Astrocyte of the cerebellum (primary cell): ENCODE measurements at regions not wholly inside any gene's neighbourhood (a gene's known extent, or its start where the extent isn't known, plus 50 kb on each side); places are given as distances from the start of the nearest gene placed in this dataset.

ENCODE experiments used
- DNase-seq: peaks from one replicate; pipeline ENCODE4 v3.0.0-alpha.2; 2011; ENCODE audit warnings: low read depth
- H3K4me3 ChIP-seq: 2 replicates; pipeline ENCODE4 v1.5.1; 2011; ENCODE audit warnings: mild to moderate bottlenecking, low read depth, low read length, moderate library complexity
- in situ Hi-C: cut with HindIII; loops from 2 replicates; pipeline ENCODE4 v1.10.0; 2017; ENCODE audit warnings: low sequenced_read_pairs
- TF ChIP-seq, protein P1 (sequence below): IDR thresholded peaks from 2 replicates; pipeline ENCODE4 v1.5.1; 2012; ENCODE audit warnings: low read length, low read depth, moderate library complexity, mild to moderate bottlenecking; ENCODE audit errors: missing control alignments

DNA sequence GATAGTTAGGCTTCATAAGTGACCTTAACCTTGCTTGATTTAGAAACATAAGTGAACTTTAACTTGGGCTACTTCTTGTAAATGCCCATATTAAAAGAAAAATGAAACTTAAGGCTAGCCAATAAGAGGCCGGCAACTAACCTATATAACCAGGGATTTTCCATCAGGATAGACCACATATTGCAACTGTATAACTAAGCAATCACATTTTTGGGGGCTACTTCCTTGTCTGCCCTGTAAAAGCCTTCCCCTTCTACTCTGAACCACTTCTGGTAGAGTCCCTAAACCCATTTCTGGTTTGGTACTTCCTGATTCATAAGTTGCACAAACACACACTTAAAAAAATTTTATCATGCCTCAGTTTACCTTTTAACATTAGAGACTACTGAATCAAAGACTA is 150.9 kb upstream of the UBE2E2 start:
- H3K4me3 ChIP-seq, result no peak overlapping the region
- TF ChIP-seq, protein P1, sequence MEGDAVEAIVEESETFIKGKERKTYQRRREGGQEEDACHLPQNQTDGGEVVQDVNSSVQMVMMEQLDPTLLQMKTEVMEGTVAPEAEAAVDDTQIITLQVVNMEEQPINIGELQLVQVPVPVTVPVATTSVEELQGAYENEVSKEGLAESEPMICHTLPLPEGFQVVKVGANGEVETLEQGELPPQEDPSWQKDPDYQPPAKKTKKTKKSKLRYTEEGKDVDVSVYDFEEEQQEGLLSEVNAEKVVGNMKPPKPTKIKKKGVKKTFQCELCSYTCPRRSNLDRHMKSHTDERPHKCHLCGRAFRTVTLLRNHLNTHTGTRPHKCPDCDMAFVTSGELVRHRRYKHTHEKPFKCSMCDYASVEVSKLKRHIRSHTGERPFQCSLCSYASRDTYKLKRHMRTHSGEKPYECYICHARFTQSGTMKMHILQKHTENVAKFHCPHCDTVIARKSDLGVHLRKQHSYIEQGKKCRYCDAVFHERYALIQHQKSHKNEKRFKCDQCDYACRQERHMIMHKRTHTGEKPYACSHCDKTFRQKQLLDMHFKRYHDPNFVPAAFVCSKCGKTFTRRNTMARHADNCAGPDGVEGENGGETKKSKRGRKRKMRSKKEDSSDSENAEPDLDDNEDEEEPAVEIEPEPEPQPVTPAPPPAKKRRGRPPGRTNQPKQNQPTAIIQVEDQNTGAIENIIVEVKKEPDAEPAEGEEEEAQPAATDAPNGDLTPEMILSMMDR, result no peak
- no peak for DNase-seq
- in situ Hi-C loops, result no loop called here

DNA sequence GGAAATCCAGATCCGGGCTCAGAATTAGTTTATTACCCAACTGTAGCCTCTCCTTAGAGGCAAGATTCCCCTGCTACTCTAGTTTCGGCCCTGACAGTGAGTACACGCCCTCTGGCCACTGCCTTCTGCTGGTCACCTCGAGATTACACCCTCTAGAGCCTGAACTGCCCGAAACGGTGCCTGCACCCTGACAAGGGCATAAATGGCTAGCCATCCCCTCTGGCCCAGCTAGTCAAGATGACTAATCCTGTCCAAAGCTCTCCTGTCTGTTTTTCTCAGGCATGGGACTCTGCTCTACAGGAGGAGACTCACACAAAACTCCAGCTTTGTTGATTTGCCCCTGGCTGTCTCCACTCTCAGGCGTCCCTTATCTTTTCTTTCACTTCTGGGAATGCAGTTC is 150.5 kb upstream of the UBE2E2 start:
- H3K4me3 ChIP-seq, result no peak overlapping the region
- DNase-seq, result no peak
- TF ChIP-seq, protein P1, result no peak
- in situ Hi-C loops, result no loop called here

DNA sequence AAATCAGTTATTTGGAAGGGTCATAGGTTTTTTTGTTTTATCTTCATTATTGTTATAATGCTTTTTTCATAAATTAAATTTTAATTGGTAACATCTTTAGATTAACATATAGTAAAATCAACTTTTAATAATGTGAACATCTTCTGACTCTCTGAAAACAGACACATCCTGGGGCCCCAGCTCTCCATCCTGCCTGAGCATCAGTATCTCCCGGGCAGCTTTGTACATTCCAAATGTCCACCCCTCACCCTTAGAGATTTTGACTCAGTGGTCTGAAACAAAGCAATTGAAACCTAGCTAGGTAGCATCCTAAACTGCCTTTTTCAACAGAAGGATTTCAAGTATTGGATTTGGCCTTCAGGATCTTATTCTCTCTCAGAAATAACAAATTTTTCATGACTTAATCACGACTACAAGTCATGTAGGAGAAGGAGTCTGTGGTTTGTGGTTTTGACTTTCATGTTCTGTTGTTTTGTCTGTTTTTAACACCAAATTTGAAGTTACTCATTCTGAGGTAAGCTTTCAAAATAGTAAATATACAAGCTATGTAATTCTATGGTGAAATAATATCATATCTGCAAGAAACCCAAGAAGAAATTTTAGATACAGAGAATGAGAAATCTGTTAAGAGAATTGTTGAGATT is 147.3 kb upstream of the UBE2E2 start:
- DNase-seq, result peak; percentile 83
- TF ChIP-seq, protein P1, result no peak
- in situ Hi-C loops, result no loop called here
- no peak overlapping the region for H3K4me3 ChIP-seq

DNA sequence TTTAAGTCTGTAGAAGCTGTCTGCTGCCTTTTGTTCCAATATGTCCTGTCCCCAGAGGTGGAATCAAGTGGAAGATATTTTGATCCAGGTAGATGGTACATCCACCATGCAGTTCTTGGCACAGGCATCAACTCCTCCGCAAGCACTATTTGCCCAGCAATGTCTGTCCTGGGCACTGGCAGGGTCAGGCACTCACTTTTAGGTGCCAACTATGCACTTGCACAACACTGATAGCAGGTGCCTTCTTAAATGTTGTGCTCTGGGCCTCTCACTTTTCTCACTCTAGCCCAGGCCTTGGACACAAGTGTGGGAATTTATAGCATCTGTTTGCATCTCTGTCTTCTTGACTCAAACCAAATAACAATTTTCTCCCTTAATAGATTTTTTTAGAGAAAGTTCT is 140.5 kb upstream of the UBE2E2 start:
- in situ Hi-C loops, result no loop called here
- H3K4me3 ChIP-seq, result no peak overlapping the region
- TF ChIP-seq, protein P1, result no peak
- DNase-seq, result no peak

DNA sequence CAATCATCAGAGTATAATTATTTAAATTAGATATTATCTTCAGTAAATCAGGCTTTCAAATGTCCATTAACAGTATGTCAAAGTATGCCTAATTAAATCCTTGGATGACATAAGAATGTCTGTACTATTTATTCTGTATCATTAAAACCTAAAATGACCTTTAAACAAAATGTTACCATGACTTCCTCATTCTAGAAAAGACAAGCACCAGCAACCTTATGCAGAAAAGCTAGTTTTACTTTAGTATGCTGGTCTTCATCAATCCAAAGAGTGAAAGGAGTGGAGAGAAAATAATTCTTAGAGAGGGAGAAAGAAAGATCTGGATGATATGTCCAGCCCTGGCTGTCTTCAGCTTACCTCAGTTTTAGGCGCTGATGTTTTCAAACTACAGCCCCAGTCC is 140.1 kb upstream of the UBE2E2 start:
- no peak overlapping the region for H3K4me3 ChIP-seq
- no peak for DNase-seq
- in situ Hi-C loops, result no loop called here
- TF ChIP-seq, protein P1, result no peak

DNA sequence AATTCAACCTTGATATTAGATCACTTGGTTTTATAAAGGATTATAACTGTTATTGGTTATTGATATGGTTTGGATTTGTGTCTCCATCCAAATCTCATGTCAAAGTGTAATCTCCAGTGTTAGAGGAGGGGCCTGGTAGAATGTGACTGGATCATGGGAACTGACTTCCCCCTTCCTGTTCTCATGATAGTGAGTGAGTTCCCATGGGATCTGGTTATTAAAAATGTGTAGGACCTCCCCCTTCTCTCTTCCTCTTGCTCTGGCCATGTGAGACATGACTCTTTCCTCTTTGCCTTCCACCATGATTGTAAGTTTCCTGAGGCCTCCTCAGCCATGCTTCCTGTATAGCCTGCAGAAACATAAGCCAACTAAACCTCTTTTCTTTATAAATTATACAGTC is 136.0 kb upstream of the UBE2E2 start:
- no peak for DNase-seq
- H3K4me3 ChIP-seq, result no peak overlapping the region
- in situ Hi-C loops, result no loop called here
- TF ChIP-seq, protein P1, result no peak
